Neural cell (in vitro differentiated cells): ENCODE measurements at regions not wholly inside any gene's neighbourhood (a gene's known extent, or its start where the extent isn't known, plus 50 kb on each side); places are given as distances from the start of the nearest gene placed in this dataset.

ENCODE experiments used
- POLR2AphosphoS5 ChIP-seq: IDR thresholded peaks from 2 replicates; pipeline ENCODE4 v1.6.1; 2012
- TF ChIP-seq, protein P1 (sequence below): fragments of 450-650 bp; IDR thresholded peaks from 2 replicates; pipeline ENCODE4 v1.5.1; 2014; ENCODE audit warnings: antibody characterized with exemption, mild to moderate bottlenecking, moderate library complexity; ENCODE audit not compliant: poor library complexity, severe bottlenecking

DNA sequence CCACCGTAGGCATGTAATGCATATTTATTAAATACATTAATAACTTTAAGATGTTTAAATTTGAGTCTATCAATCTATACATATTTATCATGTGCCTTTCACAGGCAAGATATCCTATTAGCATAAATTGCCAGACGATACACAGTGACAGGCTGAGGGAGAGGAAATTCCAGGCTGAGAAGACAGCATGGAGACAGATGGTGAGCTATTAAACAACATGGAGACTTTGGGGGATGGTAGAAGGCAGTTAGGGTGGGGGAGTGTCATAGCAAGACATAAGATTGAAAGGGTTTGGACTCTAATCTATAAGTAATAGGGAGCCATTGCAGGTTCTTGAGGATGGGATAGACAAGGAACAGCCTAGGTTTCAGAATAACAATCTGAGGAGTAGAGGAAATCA lies 138.5 kb downstream of the NXPE2 start:
- TF ChIP-seq POLR2AphosphoS5 = peak; percentile 20
- TF ChIP-seq, protein P1, sequence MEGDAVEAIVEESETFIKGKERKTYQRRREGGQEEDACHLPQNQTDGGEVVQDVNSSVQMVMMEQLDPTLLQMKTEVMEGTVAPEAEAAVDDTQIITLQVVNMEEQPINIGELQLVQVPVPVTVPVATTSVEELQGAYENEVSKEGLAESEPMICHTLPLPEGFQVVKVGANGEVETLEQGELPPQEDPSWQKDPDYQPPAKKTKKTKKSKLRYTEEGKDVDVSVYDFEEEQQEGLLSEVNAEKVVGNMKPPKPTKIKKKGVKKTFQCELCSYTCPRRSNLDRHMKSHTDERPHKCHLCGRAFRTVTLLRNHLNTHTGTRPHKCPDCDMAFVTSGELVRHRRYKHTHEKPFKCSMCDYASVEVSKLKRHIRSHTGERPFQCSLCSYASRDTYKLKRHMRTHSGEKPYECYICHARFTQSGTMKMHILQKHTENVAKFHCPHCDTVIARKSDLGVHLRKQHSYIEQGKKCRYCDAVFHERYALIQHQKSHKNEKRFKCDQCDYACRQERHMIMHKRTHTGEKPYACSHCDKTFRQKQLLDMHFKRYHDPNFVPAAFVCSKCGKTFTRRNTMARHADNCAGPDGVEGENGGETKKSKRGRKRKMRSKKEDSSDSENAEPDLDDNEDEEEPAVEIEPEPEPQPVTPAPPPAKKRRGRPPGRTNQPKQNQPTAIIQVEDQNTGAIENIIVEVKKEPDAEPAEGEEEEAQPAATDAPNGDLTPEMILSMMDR = no peak
